GM18868 (cell line): ENCODE measurements at regions not wholly inside any gene's neighbourhood (a gene's known extent, or its start where the extent isn't known, plus 50 kb on each side); places are given as distances from the start of the nearest gene placed in this dataset.

Source experiments
- ATAC-seq: cut with Tn5 transposase; IDR thresholded peaks from one replicate; pipeline ENCODE4 v1.9.1; 2021; ENCODE audit warnings: mild to moderate bottlenecking, moderate library complexity; ENCODE audit not compliant: unreplicated experiment

- no peak for ATAC-seq
Measured at GRCh38 chr3:186487819-186488218, 56.4 kb downstream of the CRYGS start.

GRCh38 chr3:186487037-186487436 lies 57.1 kb downstream of the CRYGS start:
- no peak for ATAC-seq

GRCh38 chr3:186483611-186484340 lies 60.4 kb downstream of the CRYGS start:
- no peak for ATAC-seq

GRCh38 chr3:186481526-186481925 lies 62.7 kb downstream of the CRYGS start:
- ATAC-seq = no peak

GRCh38 chr3:186477876-186478275 lies 66.3 kb downstream of the CRYGS start:
- no peak for ATAC-seq

GRCh38 chr3:186477033-186477432 lies 67.1 kb downstream of the CRYGS start:
- ATAC-seq = no peak

GRCh38 chr3:186476541-186476940 lies 67.6 kb downstream of the CRYGS start:
- ATAC-seq = no peak

- no peak for ATAC-seq
Measured at GRCh38 chr3:186476044-186476468, 68.1 kb downstream of the CRYGS start.

GRCh38 chr3:186473166-186473565 lies 71.0 kb downstream of the CRYGS start:
- ATAC-seq = no peak

- no peak for ATAC-seq
Measured at GRCh38 chr3:186472456-186473008, 71.6 kb downstream of the CRYGS start.

GRCh38 chr3:186471771-186472170 lies 72.4 kb downstream of the CRYGS start:
- no peak for ATAC-seq

- ATAC-seq = no peak
Measured at GRCh38 chr3:186469525-186469924, 74.7 kb downstream of the CRYGS start.

- ATAC-seq = no peak
Measured at GRCh38 chr3:186467969-186468368, 76.2 kb downstream of the CRYGS start.

- ATAC-seq = no peak
Measured at GRCh38 chr3:186466391-186466974, 77.7 kb downstream of the CRYGS start.

- no peak for ATAC-seq
Measured at GRCh38 chr3:186465508-186465907, 78.7 kb downstream of the CRYGS start.

- no peak for ATAC-seq
Measured at GRCh38 chr3:186464424-186465093, 79.6 kb downstream of the CRYGS start.

GRCh38 chr3:186461141-186461540 lies 83.0 kb downstream of the CRYGS start:
- no peak for ATAC-seq

- ATAC-seq = no peak
Measured at GRCh38 chr3:186459108-186459467, 85.1 kb downstream of the CRYGS start.

- ATAC-seq = no peak
Measured at GRCh38 chr3:186458306-186459107, 85.7 kb downstream of the CRYGS start.

- ATAC-seq = no peak
Measured at GRCh38 chr3:186457236-186457635, 86.9 kb downstream of the CRYGS start.

- no peak for ATAC-seq
Measured at GRCh38 chr3:186456731-186457191, 87.4 kb downstream of the CRYGS start.
